GM18519 (cell line): ENCODE measurements at regions not wholly inside any gene's neighbourhood (a gene's known extent, or its start where the extent isn't known, plus 50 kb on each side); places are given as distances from the start of the nearest gene placed in this dataset.

ENCODE experiments used
- ATAC-seq: cut with Tn5 transposase; IDR thresholded peaks from one replicate; pipeline ENCODE4 v1.9.1; 2021; ENCODE audit warnings: mild to moderate bottlenecking, moderate library complexity; ENCODE audit not compliant: unreplicated experiment, low FRiP score

- ATAC-seq: no peak
Measured at GRCh38 chr13:104314926-104315535, 1248.8 kb upstream of the SLC10A2 start.

DNA sequence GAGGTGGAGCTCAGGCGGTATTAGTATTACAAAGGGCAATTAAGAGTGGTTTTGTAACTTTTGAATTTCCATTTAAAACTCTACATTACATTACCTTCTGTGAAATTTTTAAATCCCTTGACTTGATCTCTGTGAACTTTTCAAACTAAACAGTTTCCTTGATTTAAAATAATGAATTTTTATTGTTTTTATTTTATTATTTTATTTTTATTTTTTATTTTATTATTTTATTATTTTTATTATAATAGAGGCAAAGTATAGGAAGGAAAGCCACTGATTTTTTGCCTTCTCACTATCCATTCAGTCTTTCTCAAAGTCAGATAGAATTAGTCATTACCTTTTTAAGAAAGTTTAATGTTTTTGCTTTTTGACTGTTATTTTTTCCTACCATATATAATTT, 1248.1 kb upstream of the SLC10A2 start:
- no peak for ATAC-seq

DNA sequence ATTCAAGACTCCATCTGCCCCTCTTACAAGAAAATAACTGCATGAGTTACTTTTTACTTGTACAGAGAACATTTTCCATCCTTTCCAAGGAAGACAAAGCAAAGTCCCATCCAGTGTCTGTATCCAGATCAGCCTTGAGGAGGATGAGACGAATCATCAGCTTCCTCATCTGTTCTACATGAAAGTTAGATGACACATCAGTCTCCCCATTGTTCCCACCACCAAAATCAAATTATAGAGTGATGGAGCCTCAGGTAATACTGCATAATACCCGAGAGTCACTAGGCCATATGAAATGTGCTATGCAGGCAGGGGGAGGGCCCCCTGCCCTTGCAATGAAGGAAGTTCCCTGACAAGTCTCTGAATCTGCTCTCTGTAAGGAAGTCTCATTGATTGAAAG, 1244.6 kb upstream of the SLC10A2 start:
- ATAC-seq: no peak

GRCh38 chr13:104309431-104309830, 1243.2 kb upstream of the SLC10A2 start:
- ATAC-seq: no peak

- no peak for ATAC-seq
Measured at GRCh38 chr13:104301171-104301975, 1235.2 kb upstream of the SLC10A2 start.

GRCh38 chr13:104297075-104297474, 1230.9 kb upstream of the SLC10A2 start:
- no peak for ATAC-seq

- no peak for ATAC-seq
Measured at GRCh38 chr13:104296286-104296685, 1230.1 kb upstream of the SLC10A2 start.

- ATAC-seq: no peak
Measured at GRCh38 chr13:104295537-104295936, 1229.3 kb upstream of the SLC10A2 start.

DNA sequence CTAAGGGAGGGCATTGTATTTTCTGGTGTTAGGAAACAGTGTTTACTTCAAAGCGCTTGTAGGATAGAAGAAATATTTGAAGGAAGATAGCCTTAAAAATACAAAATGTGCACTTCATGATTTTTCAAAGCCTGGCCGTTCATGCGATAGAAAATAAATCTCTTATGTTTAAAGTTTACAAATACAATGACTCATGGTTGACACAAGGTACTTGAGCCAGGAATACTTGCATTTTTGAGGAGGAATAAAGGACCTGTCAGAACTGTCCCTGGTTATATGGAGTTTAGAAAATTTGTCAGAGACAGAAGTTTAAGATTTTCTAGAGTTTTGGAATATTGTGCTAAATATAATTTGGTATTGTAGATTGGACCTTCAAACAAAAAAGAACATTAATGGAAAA, 1223.2 kb upstream of the SLC10A2 start:
- no peak for ATAC-seq

DNA sequence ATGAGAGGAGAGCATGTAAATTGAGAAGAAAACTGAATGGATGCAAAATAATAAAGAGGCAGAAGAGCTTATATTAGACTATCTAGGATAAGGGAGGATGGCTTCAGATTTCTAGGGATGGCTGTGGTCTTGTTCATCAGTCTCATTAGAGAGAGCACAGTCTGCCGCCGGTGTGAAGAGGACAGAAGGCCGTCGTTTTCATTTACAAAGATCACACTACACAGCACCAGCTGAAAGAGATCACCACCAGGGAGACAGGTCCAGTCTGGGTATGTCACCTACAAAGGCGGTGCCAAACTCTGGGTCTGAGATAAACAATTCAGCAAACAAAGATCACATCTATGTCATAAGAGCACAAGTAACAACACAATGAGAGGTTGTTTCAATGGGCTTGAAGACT, 1222.3 kb upstream of the SLC10A2 start:
- ATAC-seq: no peak

DNA sequence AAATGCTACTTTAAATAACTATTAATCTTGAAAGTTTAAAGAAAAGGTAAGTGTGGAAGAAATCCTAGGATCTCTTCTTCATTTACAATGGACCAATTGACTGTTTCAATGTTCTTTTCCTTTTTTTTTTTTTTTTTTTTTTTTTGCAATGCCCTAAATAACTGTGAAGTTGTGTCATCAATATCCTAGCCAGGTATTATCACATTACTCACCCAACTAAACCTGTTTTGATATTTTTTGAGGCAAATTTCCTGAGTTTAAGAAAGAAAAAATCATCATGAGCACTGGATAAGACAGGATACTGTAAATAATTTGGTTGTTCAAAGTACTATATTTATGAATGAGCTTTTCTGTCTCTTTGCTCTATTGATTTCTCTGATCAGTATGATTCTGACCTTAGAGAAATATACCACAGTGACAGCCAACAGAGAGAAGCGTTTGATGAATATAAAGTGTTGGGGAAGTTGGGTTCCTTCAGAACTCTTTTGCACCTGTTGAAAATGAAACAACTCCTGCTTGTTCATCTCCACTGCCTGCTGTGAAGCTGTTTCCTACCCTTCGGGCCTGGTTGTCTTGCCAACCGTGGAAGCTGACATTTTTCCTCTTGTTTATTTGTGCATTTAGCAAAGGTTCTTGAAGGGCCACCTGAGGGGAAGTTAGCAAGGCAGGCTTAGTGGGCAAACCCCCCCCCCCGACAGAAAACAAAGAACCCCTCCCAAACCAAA, 1220.5 kb upstream of the SLC10A2 start:
- ATAC-seq: no peak

GRCh38 chr13:104281910-104282309, 1215.7 kb upstream of the SLC10A2 start:
- ATAC-seq: no peak

DNA sequence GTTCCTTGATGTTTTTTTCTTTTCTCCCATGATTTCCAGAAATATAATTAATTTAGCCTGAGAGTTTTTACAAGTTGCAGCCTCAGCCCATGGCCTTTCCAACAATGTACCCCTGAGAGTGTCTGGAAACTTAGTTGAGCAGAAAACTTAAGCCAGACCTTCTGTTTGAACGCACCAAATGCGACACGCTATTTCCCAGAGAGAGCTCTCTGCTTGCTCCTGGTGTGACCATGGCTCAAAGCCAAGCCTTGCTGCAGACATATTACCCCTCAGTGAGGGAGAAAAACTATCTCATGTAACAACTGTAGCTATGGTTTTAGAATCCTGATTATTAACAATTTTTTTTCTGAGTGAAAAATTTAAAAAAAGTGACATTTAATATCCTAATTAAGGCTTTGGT, 1204.5 kb upstream of the SLC10A2 start:
- no peak for ATAC-seq

- ATAC-seq: no peak
Measured at GRCh38 chr13:104267206-104267811, 1201.1 kb upstream of the SLC10A2 start.

DNA sequence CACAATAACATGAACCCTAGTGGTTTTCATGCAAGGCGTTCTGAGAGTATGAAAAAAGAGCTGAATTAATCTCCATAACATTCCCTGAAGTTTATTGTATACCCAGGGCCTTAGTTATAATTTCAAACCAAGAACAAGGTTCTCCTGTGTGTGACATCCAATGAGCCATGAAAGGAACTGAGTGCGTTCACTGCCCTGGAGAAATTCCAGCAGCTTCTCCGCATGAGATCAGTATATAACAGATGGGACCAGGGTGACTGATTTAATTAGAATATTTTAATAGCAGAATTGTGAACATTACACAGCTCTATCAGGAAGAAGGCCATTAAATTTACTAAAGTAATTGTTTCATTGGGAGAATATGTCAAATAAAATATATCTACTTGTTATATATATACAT, 1190.5 kb upstream of the SLC10A2 start:
- no peak for ATAC-seq

DNA sequence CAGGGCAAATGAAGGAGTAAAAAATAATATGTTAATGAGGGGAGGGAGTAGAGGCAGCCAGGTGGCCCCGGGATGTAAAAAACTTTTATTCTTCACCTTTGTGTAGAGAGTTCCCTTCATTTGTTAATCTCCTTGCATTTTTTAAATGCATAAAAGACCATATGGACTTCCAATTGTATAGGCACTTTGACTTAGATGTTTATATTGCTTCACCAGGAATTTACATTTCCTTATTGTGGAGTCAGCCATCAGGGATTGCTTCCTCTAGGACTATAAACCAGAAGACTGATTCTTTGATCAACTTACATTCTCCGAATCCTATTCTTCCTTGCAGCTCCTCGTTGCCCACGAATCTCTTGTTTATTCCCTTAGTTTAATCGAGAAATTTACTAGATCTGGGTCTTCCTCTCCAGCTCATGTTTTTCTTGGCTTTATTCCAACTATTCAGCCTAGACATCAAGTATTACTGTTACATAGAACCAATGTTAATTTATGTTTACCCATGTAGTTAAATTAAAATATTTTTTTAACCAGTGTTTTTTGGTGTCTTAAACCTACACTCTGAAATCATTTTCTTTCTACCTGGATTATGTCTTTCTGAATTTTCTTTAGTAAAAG, 1187.0 kb upstream of the SLC10A2 start:
- no peak for ATAC-seq

GRCh38 chr13:104251931-104252330, 1185.7 kb upstream of the SLC10A2 start:
- ATAC-seq: no peak

GRCh38 chr13:104246955-104247354, 1180.7 kb upstream of the SLC10A2 start:
- ATAC-seq: no peak

DNA sequence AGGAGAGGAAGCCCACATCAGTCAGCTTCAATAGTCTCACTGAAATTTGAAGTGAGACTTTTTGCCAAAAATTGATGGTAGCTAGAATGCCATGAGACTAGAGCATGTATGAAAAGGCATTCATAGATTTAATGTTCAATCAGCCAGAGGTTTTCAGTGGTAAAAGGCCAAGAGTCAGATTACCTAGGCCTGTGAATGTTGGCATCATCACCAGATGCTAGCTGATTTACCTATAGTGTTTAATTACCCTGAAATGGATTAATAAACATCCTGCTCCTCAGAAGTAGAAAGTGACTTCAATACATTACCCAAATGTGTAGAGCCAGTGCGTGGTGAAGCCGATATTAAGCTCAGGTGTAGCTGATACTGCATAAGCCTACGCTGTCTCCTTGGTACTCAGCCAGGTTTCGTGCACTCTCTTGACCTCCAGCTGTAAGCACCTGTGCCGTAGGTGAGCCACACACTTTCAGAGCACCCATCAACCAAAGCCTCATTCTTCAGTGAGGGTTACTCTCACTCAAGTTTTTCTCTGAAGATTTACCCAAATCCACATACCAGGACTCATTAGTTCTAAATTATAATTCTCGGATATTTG, 1140.3 kb upstream of the SLC10A2 start:
- ATAC-seq: no peak

- no peak for ATAC-seq
Measured at GRCh38 chr13:104204177-104204576, 1138.0 kb upstream of the SLC10A2 start.
